SU-DHL-6 (cell line): ENCODE measurements at regions not wholly inside any gene's neighbourhood (a gene's known extent, or its start where the extent isn't known, plus 50 kb on each side); places are given as distances from the start of the nearest gene placed in this dataset.

Experiments used
- CTCF ChIP-seq: fragments of 200-600 bp; sonication (generic); IDR thresholded peaks from one replicate; pipeline ENCODE4 v1.5.1; 2017; ENCODE audit warnings: antibody characterized with exemption, mild to moderate bottlenecking, low read length, moderate library complexity; ENCODE audit not compliant: insufficient read depth, poor library complexity, severe bottlenecking
- EZH2phosphoT487 ChIP-seq: fragments of 200-600 bp; sonication (generic), shearing (Covaris generic); conservative IDR thresholded peaks from 2 replicates; pipeline ENCODE4 v1.6.1; 2018; ENCODE audit warnings: mild to moderate bottlenecking, antibody characterized with exemption, low read length, moderate library complexity, mixed read lengths

- TF ChIP-seq CTCF = no peak
- no peak for TF ChIP-seq EZH2phosphoT487
Measured at GRCh38 chr16:55184619-55185018, 139.4 kb upstream of the IRX6 start.
